ENCODE measurements at regions not wholly inside any gene's neighbourhood (a gene's known extent, or its start where the extent isn't known, plus 50 kb on each side); places are given as distances from the start of the nearest gene placed in this dataset.
A peak's percentile ranks its signal among the peaks of the same experiment; 100 is the strongest.
"Not testable (repeated sequence)": the region's sequence is repeated elsewhere in the genome, so short reads cannot be mapped to it uniquely, and the experiment has no call there.

GRCh38 chr7:94311515-94311914 is 83.2 kb upstream of the COL1A2 start:
- ATAC-seq = no peak
- Histone ChIP-seq H3K4me3 (no peak overlapping the region), H3K27ac (no peak overlapping the region), H3K9me3 (no peaks in the 10 kb centered on the region), H3K36me3 (no peaks in the 10 kb centered on the region), H3K27me3 (no peaks in the 10 kb centered on the region), H3K4me1 (peaks cover 0 to 21% (median 0%) of the 10 kb centered on the region in 3 donors)
- TF ChIP-seq EP300 (IDR thresholded peaks at IDR 0.05) = no peak
- TF ChIP-seq POLR2A (IDR thresholded peaks at IDR 0.05) = no peak
- TF ChIP-seq POLR2AphosphoS5 (IDR thresholded peaks at IDR 0.05) = no peak
- TF ChIP-seq CTCF (IDR thresholded peaks at IDR 0.05) = no peak
- 90 to 94% methylated on average over 5 of the region's 6 CpGs for WGBS, 2 donors (ENCODE audit: low coverage in 1 of 2)

GRCh38 chr7:94313926-94314325 is 80.8 kb upstream of the COL1A2 start:
- Histone ChIP-seq H3K27me3 (no peaks in the 10 kb centered on the region), H3K4me3 (no peak overlapping the region), H3K36me3 (no peaks in the 10 kb centered on the region), H3K27ac (peak overlapping the region in 2 of 4 donors; percentile 22 to 53), H3K4me1 (peaks cover 0 to 21% (median 0%) of the 10 kb centered on the region in 3 donors), H3K9me3 (no peaks in the 10 kb centered on the region)
- WGBS, 2 donors (ENCODE audit: low coverage in 1 of 2) = 23 to 31% methylated on average over 2 of the region's 2 CpGs
- TF ChIP-seq CTCF (IDR thresholded peaks at IDR 0.05) = no peak
- TF ChIP-seq POLR2A (IDR thresholded peaks at IDR 0.05) = no peak
- no peak for TF ChIP-seq POLR2AphosphoS5 (IDR thresholded peaks at IDR 0.05)
- no peak for ATAC-seq

GRCh38 chr7:94314413-94315410 is 80.0 kb upstream of the COL1A2 start:
- no peaks in the 10 kb centered on the region for H3K27me3 ChIP-seq
- WGBS, 2 donors (ENCODE audit: low coverage in 1 of 2) = 21 to 38% methylated on average over 5 of the region's 5 CpGs
- H3K9me3 ChIP-seq = no peaks in the 10 kb centered on the region
- TF ChIP-seq POLR2AphosphoS5 (IDR thresholded peaks at IDR 0.05) = no peak
- TF ChIP-seq POLR2A (IDR thresholded peaks at IDR 0.05) = no peak
- no peak for TF ChIP-seq EP300 (IDR thresholded peaks at IDR 0.05)
- TF ChIP-seq CTCF (IDR thresholded peaks at IDR 0.05) = no peak
- no peaks in the 10 kb centered on the region for H3K36me3 ChIP-seq
- H3K4me3 ChIP-seq = no peak overlapping the region
- H3K4me1 ChIP-seq = peaks cover 0 to 21% (median 0%) of the 10 kb centered on the region in 3 donors
- peak overlapping the region in 2 of 4 donors; percentile 22 to 53 for H3K27ac ChIP-seq
- no peak for ATAC-seq

GRCh38 chr7:94321138-94321537 is 73.6 kb upstream of the COL1A2 start:
- H3K9me3 ChIP-seq, H3K4me1 ChIP-seq, H3K36me3 ChIP-seq, ATAC-seq, H3K4me3 ChIP-seq, H3K27ac ChIP-seq, H3K27me3 ChIP-seq: not testable (repeated sequence)
- 100% methylated on average over 1 of the region's 1 CpG for WGBS, 2 donors (ENCODE audit: low coverage in 1 of 2)

- TF ChIP-seq CTCF (IDR thresholded peaks at IDR 0.05) (no peak), POLR2A (IDR thresholded peaks at IDR 0.05) (no peak), EP300 (IDR thresholded peaks at IDR 0.05) (no peak), POLR2AphosphoS5 (IDR thresholded peaks at IDR 0.05) (no peak)
- peak overlapping the region in 2 of 4 donors; percentile 9 to 34 for H3K27ac ChIP-seq
- WGBS, 2 donors (ENCODE audit: low coverage in 1 of 2) = 43 to 76% methylated on average over 3 to 4 of the region's 4 CpGs
- H3K4me3 ChIP-seq = no peak overlapping the region
- no peaks in the 10 kb centered on the region for H3K27me3 ChIP-seq
- no peaks in the 10 kb centered on the region for H3K4me1 ChIP-seq
- ATAC-seq = no peak
- no peaks in the 10 kb centered on the region for H3K36me3 ChIP-seq
- peaks cover 0 to 5% (median 0%) of the 10 kb centered on the region in 3 donors for H3K9me3 ChIP-seq
These were observed 70.9 kb upstream of the COL1A2 start for GRCh38 chr7:94323844-94324243.
